ENCODE measurements at regions not wholly inside any gene's neighbourhood (a gene's known extent, or its start where the extent isn't known, plus 50 kb on each side); places are given as distances from the start of the nearest gene placed in this dataset.
"Not testable (repeated sequence)": the region's sequence is repeated elsewhere in the genome, so short reads cannot be mapped to it uniquely, and the experiment has no call there.

DNA sequence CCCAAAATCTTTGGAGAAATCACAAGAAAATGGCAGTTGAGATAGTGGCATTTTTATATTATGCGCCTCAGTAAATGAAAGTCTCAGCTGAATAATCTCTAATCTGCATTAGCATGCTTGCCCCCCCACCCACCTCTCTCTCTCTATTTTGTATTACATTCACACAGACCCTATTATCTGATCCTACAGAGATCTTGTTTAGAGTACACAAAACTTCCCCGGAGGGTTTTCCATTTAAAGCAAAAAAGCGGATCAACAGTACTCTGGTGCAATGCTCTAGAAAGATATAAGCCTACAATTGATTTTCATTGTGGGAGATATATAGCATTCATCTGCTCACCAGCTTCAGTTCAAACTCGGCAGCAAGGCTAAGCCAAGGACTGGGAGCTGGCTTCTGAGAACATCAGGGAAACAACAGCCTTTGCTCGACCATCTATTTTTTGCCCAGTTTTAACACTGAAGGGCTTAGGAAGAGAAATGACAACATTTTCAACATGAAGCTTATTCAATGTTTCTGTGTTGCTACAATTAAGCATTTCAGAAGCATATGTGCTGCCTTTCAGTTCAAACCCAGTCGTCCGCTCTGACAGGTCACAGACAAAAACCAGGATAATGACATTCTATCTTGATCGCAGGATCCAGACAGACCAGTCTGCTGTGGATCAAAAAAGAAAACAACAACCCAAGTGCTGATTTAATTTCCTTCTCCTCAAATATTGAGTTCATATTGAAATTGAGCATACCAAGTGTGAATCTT is 137.6 kb upstream of the ATXN1 start:
- H3K27me3 ChIP-seq (replicated peaks in 1 of 7) = peaks cover 0 to 3% (median 0%) of the 10 kb centered on the region in 7 donors
- H3K4me3 ChIP-seq = no peak overlapping the region
- peaks cover 0 to 4% (median 0%) of the 10 kb centered on the region in 6 donors for H3K4me1 ChIP-seq
- WGBS, 5 donors = 76 to 84% (median 81%) methylated on average over 8 of the region's 8 CpGs
- H3K36me3 ChIP-seq = no peaks in the 10 kb centered on the region
- no peak for TF ChIP-seq CTCF (IDR thresholded peaks at IDR 0.05 in 8 of 11, conservative IDR thresholded peaks at IDR 0.05 in 3 of 11)
- no peak for DNase-seq
- no peak overlapping the region for H3K27ac ChIP-seq
- intact Hi-C loops (cut with DNase I; ENCODE audit: low total_unique reads) = no loop called here
- H3K9me3 ChIP-seq = peaks cover 0 to 18% (median 11%) of the 10 kb centered on the region in 8 donors

DNA sequence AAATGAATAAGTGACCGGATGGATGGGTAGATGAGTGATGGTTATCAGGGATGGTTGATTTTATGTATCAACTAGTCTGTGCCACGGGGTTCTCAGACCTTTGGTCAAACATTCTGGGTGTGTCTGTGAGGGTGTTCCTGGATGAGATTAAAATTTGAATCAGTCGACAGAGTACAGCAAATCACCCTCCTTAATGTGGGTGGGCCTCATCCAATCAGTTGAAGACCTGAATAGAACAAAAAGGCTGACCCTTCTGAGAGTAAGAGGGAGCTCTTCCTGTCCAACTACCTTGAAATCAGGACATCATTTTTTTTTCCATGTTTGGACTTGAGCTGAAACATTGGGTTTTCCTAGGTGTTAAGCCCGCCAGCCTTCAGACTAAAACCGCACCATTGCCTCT is 136.4 kb upstream of the ATXN1 start:
- Histone ChIP-seq H3K4me3 (no peak overlapping the region), H3K36me3 (no peaks in the 10 kb centered on the region)
- 83 to 95% (median 93%) methylated on average over 5 of the region's 5 CpGs for WGBS, 5 donors

GRCh38 chr6:16894301-16894700 is 133.0 kb upstream of the ATXN1 start:
- TF ChIP-seq POLR2AphosphoS5 (IDR thresholded peaks at IDR 0.05) = no peak
- H3K27ac ChIP-seq = no peak overlapping the region

More for the DNA sequence above, 136.4 kb upstream of the ATXN1 start:
- DNase-seq = no peak
- intact Hi-C loops (cut with DNase I; ENCODE audit: low total_unique reads) = no loop called here
- Histone ChIP-seq H3K9me3 (peaks cover 0 to 27% (median 14%) of the 10 kb centered on the region in 8 donors), H3K27ac (no peak overlapping the region), H3K27me3 (replicated peaks in 1 of 7) (no peaks in the 10 kb centered on the region), H3K4me1 (no peaks in the 10 kb centered on the region)
- TF ChIP-seq POLR2AphosphoS5 (IDR thresholded peaks at IDR 0.05) (no peak), CTCF (IDR thresholded peaks at IDR 0.05 in 8 of 11, conservative IDR thresholded peaks at IDR 0.05 in 3 of 11) (no peak), POLR2A (IDR thresholded peaks at IDR 0.05) (no peak)

GRCh38 chr6:16891110-16891509 is 129.8 kb upstream of the ATXN1 start:
- H3K27me3 ChIP-seq (replicated peaks in 1 of 7); H3K4me3 ChIP-seq; intact Hi-C loops (cut with DNase I; ENCODE audit: low total_unique reads); DNase-seq; H3K4me1 ChIP-seq; H3K36me3 ChIP-seq; H3K27ac ChIP-seq: not testable (repeated sequence)
- peaks cover 0 to 27% (median 14%) of the 10 kb centered on the region in 8 donors for H3K9me3 ChIP-seq
- 91 to 94% (median 93%) methylated on average over 7 of the region's 7 CpGs for WGBS, 5 donors

More at GRCh38 chr6:16894301-16894700, 133.0 kb upstream of the ATXN1 start:
- no peak for DNase-seq
- Histone ChIP-seq H3K9me3 (peaks cover 0 to 27% (median 14%) of the 10 kb centered on the region in 8 donors), H3K36me3 (no peaks in the 10 kb centered on the region), H3K27me3 (replicated peaks in 1 of 7) (no peaks in the 10 kb centered on the region), H3K4me1 (no peaks in the 10 kb centered on the region), H3K4me3 (no peak overlapping the region)
- intact Hi-C loops (cut with DNase I; ENCODE audit: low total_unique reads) = no loop called here

DNA sequence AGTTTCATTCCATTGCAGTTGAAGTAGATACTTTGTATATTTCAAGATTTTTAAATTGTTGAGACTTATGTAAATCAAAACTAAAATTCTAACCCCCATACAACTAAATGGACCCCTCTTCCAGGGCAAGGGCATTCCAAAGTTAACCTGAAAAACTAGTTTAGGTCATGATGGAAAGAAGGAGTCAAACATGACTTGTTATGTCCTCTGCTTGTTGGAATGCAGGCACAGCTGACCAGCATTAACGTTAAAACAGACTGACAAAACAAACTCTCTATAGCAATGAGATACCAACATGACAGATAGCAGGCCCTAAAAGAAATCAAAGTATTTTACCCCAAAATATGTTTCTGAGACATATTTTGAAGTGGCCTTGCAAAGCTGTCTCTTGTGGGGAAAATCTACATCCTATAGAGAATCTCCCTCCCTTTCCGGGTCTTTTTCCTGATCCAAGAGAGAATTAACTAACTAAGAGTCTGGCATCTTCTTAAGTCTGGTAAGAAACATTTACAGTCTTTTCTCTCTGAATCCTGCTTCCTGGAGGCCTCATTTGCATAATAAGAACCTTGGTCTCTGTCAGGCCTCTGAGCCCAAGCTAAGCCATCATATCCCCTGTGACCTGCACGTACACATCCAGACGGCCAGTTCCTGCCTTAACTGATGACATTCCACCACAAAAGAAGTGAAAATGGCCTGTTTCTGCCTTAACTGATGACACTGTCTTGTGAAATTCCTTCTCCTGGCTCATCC is 124.3 kb upstream of the ATXN1 start:
- Histone ChIP-seq H3K27me3 (replicated peaks in 1 of 7) (no peaks in the 10 kb centered on the region), H3K36me3 (no peaks in the 10 kb centered on the region), H3K4me1 (no peaks in the 10 kb centered on the region), H3K9me3 (no peaks in the 10 kb centered on the region), H3K27ac (no peak overlapping the region), H3K4me3 (no peak overlapping the region)
- WGBS, 5 donors = 74 to 82% (median 76%) methylated on average over 4 of the region's 4 CpGs
- DNase-seq = no peak
- intact Hi-C loops (cut with DNase I; ENCODE audit: low total_unique reads) = no loop called here
- TF ChIP-seq POLR2AphosphoS5 (IDR thresholded peaks at IDR 0.05) (no peak), POLR2A (IDR thresholded peaks at IDR 0.05) (no peak), CTCF (IDR thresholded peaks at IDR 0.05 in 8 of 11, conservative IDR thresholded peaks at IDR 0.05 in 3 of 11) (no peak)
